ENCODE measurements at regions not wholly inside any gene's neighbourhood (a gene's known extent, or its start where the extent isn't known, plus 50 kb on each side); places are given as distances from the start of the nearest gene placed in this dataset.

- 83% methylated on average over 10 of the region's 10 CpGs for WGBS
- no peaks in the 10 kb centered on the region for H3K9me3 ChIP-seq (ENCODE audit: control insufficient read depth in 4 of 4, low read length in 3 of 4)
- TF ChIP-seq SP1 (IDR thresholded peaks at IDR 0.05) (no peak), YY1 (IDR thresholded peaks at IDR 0.05) (no peak), ATF3 (IDR thresholded peaks at IDR 0.05) (no peak)
- no peak overlapping the region for H3K4me3 ChIP-seq (ENCODE audit: low read depth in 1 of 3, low read length in 3 of 3)
- H3K27ac ChIP-seq (ENCODE audit: low read depth in 1 of 2, low read length in 2 of 2), result no peak overlapping the region
- DNase-seq (ENCODE audit: low spot score), result no peak
- H3K27me3 ChIP-seq (ENCODE audit: control insufficient read depth in 4 of 4, insufficient read depth in 4 of 4, low read length in 3 of 4), result peaks cover 0 to 5% (median under 1%) of the 10 kb centered on the region in 4 donors
- H3K36me3 ChIP-seq (ENCODE audit: control insufficient read depth in 4 of 4, insufficient read depth in 3 of 4, low read depth in 1 of 4, low read length in 3 of 4), result no peaks in the 10 kb centered on the region
- H3K4me1 ChIP-seq (ENCODE audit: control insufficient read depth in 4 of 4, insufficient read depth in 4 of 4, low read length in 3 of 4), result peaks cover 9 to 22% (median 16%) of the 10 kb centered on the region in 4 donors
- no peak overlapping the region for H3K9ac ChIP-seq (ENCODE audit: low read depth in 1 of 2, low read length in 2 of 2)
Observed at GRCh38 chr15:100716456-100717085, 114.2 kb downstream of the ASB7 start.

- TF ChIP-seq FOXA2 (IDR thresholded peaks at IDR 0.05) (no peak), ZBTB33 (IDR thresholded peaks at IDR 0.05) (no peak), JUND (IDR thresholded peaks at IDR 0.05) (no peak), SP1 (IDR thresholded peaks at IDR 0.05) (no peak), REST (IDR thresholded peaks at IDR 0.05) (no peak), NR2F2 (IDR thresholded peaks at IDR 0.05) (no peak)
- peaks cover 9 to 22% (median 16%) of the 10 kb centered on the region in 4 donors for H3K4me1 ChIP-seq (ENCODE audit: control insufficient read depth in 4 of 4, insufficient read depth in 4 of 4, low read length in 3 of 4)
- H3K36me3 ChIP-seq (ENCODE audit: control insufficient read depth in 4 of 4, insufficient read depth in 3 of 4, low read depth in 1 of 4, low read length in 3 of 4), result no peaks in the 10 kb centered on the region
- H3K4me3 ChIP-seq (ENCODE audit: low read depth in 1 of 3, low read length in 3 of 3), result no peak overlapping the region
- no peaks in the 10 kb centered on the region for H3K9me3 ChIP-seq (ENCODE audit: control insufficient read depth in 4 of 4, low read length in 3 of 4)
- 96% methylated on average over 2 of the region's 2 CpGs for WGBS
- no peak overlapping the region for H3K9ac ChIP-seq (ENCODE audit: low read depth in 1 of 2, low read length in 2 of 2)
- H3K27ac ChIP-seq (ENCODE audit: low read depth in 1 of 2, low read length in 2 of 2), result no peak overlapping the region
- H3K27me3 ChIP-seq (ENCODE audit: control insufficient read depth in 4 of 4, insufficient read depth in 4 of 4, low read length in 3 of 4), result peaks cover 0 to 5% (median 3%) of the 10 kb centered on the region in 4 donors
- no peak for DNase-seq (ENCODE audit: low spot score)
Observed at GRCh38 chr15:100717596-100717995, 115.2 kb downstream of the ASB7 start.

- H3K9me3 ChIP-seq (ENCODE audit: control insufficient read depth in 4 of 4, low read length in 3 of 4), result no peaks in the 10 kb centered on the region
- 91% methylated on average over 22 of the region's 22 CpGs for WGBS
- no peak overlapping the region for H3K9ac ChIP-seq (ENCODE audit: low read depth in 1 of 2, low read length in 2 of 2)
- peaks cover 9 to 22% (median 16%) of the 10 kb centered on the region in 4 donors for H3K4me1 ChIP-seq (ENCODE audit: control insufficient read depth in 4 of 4, insufficient read depth in 4 of 4, low read length in 3 of 4)
- H3K36me3 ChIP-seq (ENCODE audit: control insufficient read depth in 4 of 4, insufficient read depth in 3 of 4, low read depth in 1 of 4, low read length in 3 of 4), result no peaks in the 10 kb centered on the region
- H3K27me3 ChIP-seq (ENCODE audit: control insufficient read depth in 4 of 4, insufficient read depth in 4 of 4, low read length in 3 of 4), result peaks cover 0 to 10% (median 4%) of the 10 kb centered on the region in 4 donors
- H3K4me3 ChIP-seq (ENCODE audit: low read depth in 1 of 3, low read length in 3 of 3), result no peak overlapping the region
- DNase-seq (ENCODE audit: low spot score), result no peak
- H3K27ac ChIP-seq (ENCODE audit: low read depth in 1 of 2, low read length in 2 of 2), result no peak overlapping the region
- TF ChIP-seq ZBTB33 (IDR thresholded peaks at IDR 0.05) (no peak), TAF1 (conservative IDR thresholded peaks at IDR 0.05) (no peak), GABPA (IDR thresholded peaks at IDR 0.05 in 1 of 2, conservative IDR thresholded peaks at IDR 0.05 in 1 of 2) (no peak), CTCF (IDR thresholded peaks at IDR 0.05; ENCODE audit: low read depth, low read length, missing input control) (no peak), EGR1 (IDR thresholded peaks at IDR 0.05; ENCODE audit: low read depth in 2 of 2) (no peak)
Observed at GRCh38 chr15:100718075-100718980, 115.9 kb downstream of the ASB7 start.

Data from liver (tissue), 8 donors.